Neuronal stem cell (in vitro differentiated cells): ENCODE measurements at regions not wholly inside any gene's neighbourhood (a gene's known extent, or its start where the extent isn't known, plus 50 kb on each side); places are given as distances from the start of the nearest gene placed in this dataset.
A peak's percentile ranks its signal among the peaks of the same experiment; 100 is the strongest.
"Not testable (repeated sequence)": the region's sequence is repeated elsewhere in the genome, so short reads cannot be mapped to it uniquely, and the experiment has no call there.

Experiments used
- DNase-seq: peaks from one replicate; pipeline ENCODE4 v3.0.0-alpha.2; 2013; ENCODE audit warnings: low spot score
- H2AFZ ChIP-seq: one replicate; pipeline ENCODE4 v1.6.1; 2013; ENCODE audit warnings: mild to moderate bottlenecking, low read length, inconsistent platforms
- H2AK5ac ChIP-seq: 2 replicates; pipeline ENCODE4 v1.6.1; 2013; ENCODE audit warnings: low read depth, mild to moderate bottlenecking, inconsistent platforms, low read length, moderate library complexity, mixed read lengths
- H2BK120ac ChIP-seq: 2 replicates; pipeline ENCODE4 v1.6.1; 2013; ENCODE audit warnings: low read depth, mild to moderate bottlenecking, inconsistent platforms, low read length, moderate library complexity, mixed read lengths
- H2BK12ac ChIP-seq: one replicate; pipeline ENCODE4 v1.6.1; 2013; ENCODE audit warnings: low read length, inconsistent platforms
- H2BK15ac ChIP-seq: 2 replicates; pipeline ENCODE4 v1.6.1; 2013; ENCODE audit warnings: mild to moderate bottlenecking, low read length, inconsistent platforms, mixed read lengths
- H2BK5ac ChIP-seq: one replicate; pipeline ENCODE4 v1.6.1; 2013; ENCODE audit warnings: inconsistent platforms, mild to moderate bottlenecking, low read length, moderate library complexity
- H3K14ac ChIP-seq: one replicate; pipeline ENCODE4 v1.6.1; 2013; ENCODE audit warnings: low read length, inconsistent platforms
- H3K18ac ChIP-seq: 2 replicates; pipeline ENCODE4 v1.6.1; 2013; ENCODE audit warnings: low read length, inconsistent platforms
- H3K23ac ChIP-seq: 2 replicates; pipeline ENCODE4 v1.6.1; 2013; ENCODE audit warnings: low read depth, mild to moderate bottlenecking, mixed read lengths, low read length, inconsistent platforms; ENCODE audit not compliant: poor library complexity
- H3K27ac ChIP-seq: replicated peaks from 3 replicates; pipeline ENCODE4 v1.5.1; 2013; ENCODE audit warnings: low read length, inconsistent platforms
- H3K27me3 ChIP-seq, 3 experiments: 2 replicates each; pipeline ENCODE4 v1.6.1; 2013; ENCODE audit warnings: low read length in 3 of 3, mild to moderate bottlenecking in 2 of 3, inconsistent platforms in 1 of 3, low read depth in 1 of 3, mixed read lengths in 1 of 3, moderate library complexity in 1 of 3; ENCODE audit not compliant: control insufficient read depth in 3 of 3, insufficient read depth in 3 of 3
- H3K36me3 ChIP-seq, 2 donors: replicated peaks in 1 of 2; 2 replicates each; pipeline ENCODE4 v1.6.1; 2013; ENCODE audit warnings: low read length in 2 of 2; ENCODE audit not compliant: control insufficient read depth in 2 of 2, insufficient read depth in 2 of 2
- H3K4ac ChIP-seq: 2 replicates; pipeline ENCODE4 v1.6.1; 2013; ENCODE audit warnings: inconsistent platforms, mild to moderate bottlenecking, low read length, moderate library complexity
- H3K4me1 ChIP-seq, 2 donors: 1 replicate in 1 of 2; 2 replicates in 1 of 2; pipeline ENCODE4 v1.6.1; 2013; ENCODE audit warnings: low read length in 2 of 2, low read depth in 1 of 2; ENCODE audit not compliant: control insufficient read depth in 2 of 2, insufficient read depth in 1 of 2
- H3K4me2 ChIP-seq: one replicate; pipeline ENCODE4 v1.6.1; 2013; ENCODE audit warnings: mild to moderate bottlenecking, low read length, inconsistent platforms; ENCODE audit not compliant: insufficient read depth, poor library complexity, severe bottlenecking
- H3K4me3 ChIP-seq, 2 donors: 2 replicates each; pipeline ENCODE4 v1.5.1; 2013; ENCODE audit warnings: low read length in 2 of 2, mild to moderate bottlenecking in 2 of 2, inconsistent platforms in 1 of 2, moderate library complexity in 1 of 2
- H3K79me1 ChIP-seq: one replicate; pipeline ENCODE4 v1.6.1; 2013; ENCODE audit warnings: low read depth, mild to moderate bottlenecking, inconsistent platforms, low read length, moderate library complexity
- H3K9ac ChIP-seq: one replicate; pipeline ENCODE4 v1.6.1; 2013; ENCODE audit warnings: mild to moderate bottlenecking, low read depth, low read length, inconsistent platforms; ENCODE audit not compliant: poor library complexity
- H3K9me3 ChIP-seq, 2 donors: replicated peaks in 1 of 2; 2 replicates each; pipeline versions ENCODE3 to v1.6.1; 2013; ENCODE audit warnings: low read length in 2 of 2, mild to moderate bottlenecking in 2 of 2, inconsistent platforms in 1 of 2, low read depth in 1 of 2, mixed read lengths in 1 of 2, moderate library complexity in 1 of 2; ENCODE audit not compliant: control insufficient read depth in 2 of 2, insufficient read depth in 1 of 2
- H4K8ac ChIP-seq: one replicate; pipeline ENCODE4 v1.6.1; 2013; ENCODE audit warnings: low read depth, mild to moderate bottlenecking, inconsistent platforms, low read length, moderate library complexity
- H4K91ac ChIP-seq: one replicate; pipeline ENCODE4 v1.6.1; 2013; ENCODE audit warnings: low read length, low read depth, mild to moderate bottlenecking, inconsistent platforms; ENCODE audit not compliant: poor library complexity
- WGBS, 2 donors: extraction: QIAGEN DNeasy Blood & Tissue Kit; methylation state at CpG; one replicate each; pipeline ENCODE4 v1.1.7; 2013; ENCODE audit warnings: missing lambda C conversion rate in 2 of 2, mixed read lengths in 1 of 2; ENCODE audit not compliant: insufficient read length in 2 of 2, insufficient replicate concordance in 1 of 2; ENCODE audit errors: extremely low coverage in 2 of 2; 5-methylcytosine and 5-hydroxymethylcytosine counted together

DNA sequence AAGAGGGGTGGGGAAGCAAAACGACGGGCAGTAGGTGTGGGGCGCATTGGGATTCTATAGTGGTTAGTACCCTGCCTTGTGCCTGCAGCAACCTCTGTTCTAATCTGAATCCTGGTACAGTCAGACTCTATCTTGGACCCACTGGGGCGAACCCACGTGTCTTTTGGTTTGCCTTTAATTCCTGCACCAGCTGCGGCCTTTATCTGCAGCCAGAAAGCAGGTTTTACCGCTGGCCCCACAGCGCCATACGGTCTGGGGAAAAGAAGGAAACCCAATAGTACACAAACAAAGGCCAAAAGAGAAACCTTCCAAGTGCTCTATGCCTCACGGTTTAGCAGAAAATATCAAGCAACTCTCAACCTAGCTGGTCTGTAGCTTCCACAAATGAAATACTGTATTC lies 118.2 kb downstream of the PPIAL4A start:
- not testable (repeated sequence) for DNase-seq, H3K23ac ChIP-seq

DNA sequence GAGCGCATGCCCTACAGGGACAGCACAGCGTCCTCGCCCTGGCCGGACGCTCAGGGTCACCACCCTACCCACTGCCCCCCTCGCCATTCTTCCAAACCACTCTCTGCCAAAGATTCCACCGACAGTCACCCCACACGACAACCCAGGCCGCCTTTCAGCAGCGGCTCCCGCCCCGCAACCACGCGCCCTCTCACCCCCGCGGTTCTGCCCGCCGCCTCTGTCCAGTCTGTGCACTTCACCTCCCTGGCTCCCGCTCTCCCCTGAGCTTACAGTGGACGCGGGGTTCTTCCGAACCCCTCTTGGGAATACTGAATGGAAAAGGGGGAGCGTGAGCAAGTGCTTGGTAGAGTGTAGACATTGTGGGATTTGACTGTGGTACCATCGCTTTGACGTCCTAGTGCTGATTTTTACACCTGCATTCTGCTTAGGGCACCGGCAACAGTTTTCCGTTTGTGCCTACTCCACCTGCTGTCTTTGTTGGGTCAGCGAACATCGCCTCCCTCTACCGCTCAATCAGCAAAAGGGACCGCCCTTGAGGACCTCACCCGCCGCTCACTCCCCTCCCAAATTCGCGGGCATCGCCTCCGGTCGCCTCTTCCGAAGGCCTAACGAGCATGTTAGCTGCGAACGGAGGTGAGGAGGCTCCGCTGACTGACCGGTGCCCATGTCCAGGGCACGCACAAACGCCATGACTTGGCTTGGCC lies 119.1 kb downstream of the PPIAL4A start:
- H4K91ac ChIP-seq, H3K36me3 ChIP-seq, H3K27ac ChIP-seq, H2AK5ac ChIP-seq, H2BK15ac ChIP-seq, H3K4me1 ChIP-seq, DNase-seq, H3K9me3 ChIP-seq, H3K79me1 ChIP-seq, H2AFZ ChIP-seq, H2BK120ac ChIP-seq, H3K9ac ChIP-seq, H3K14ac ChIP-seq, H2BK12ac ChIP-seq, H3K23ac ChIP-seq, H4K8ac ChIP-seq, H2BK5ac ChIP-seq, H3K18ac ChIP-seq, H3K4ac ChIP-seq: not testable (repeated sequence)
- no CpG with 5 or more reads among the region's 46 CpGs for WGBS, 2 donors
- Histone ChIP-seq H3K4me3 (peak overlapping the region in 1 of 2 donors; percentile 62), H3K27me3 (peaks cover 0 to 14% (median 0%) of the 10 kb centered on the region in 3 experiments), H3K4me2 (peak overlapping the region; percentile 33)

More for the DNA sequence above, 118.2 kb downstream of the PPIAL4A start:
- not testable (repeated sequence) for H3K79me1 ChIP-seq, H2BK5ac ChIP-seq, H3K14ac ChIP-seq, H2BK12ac ChIP-seq, H3K18ac ChIP-seq, H2BK15ac ChIP-seq, H4K91ac ChIP-seq, H3K4me1 ChIP-seq, H3K4me3 ChIP-seq, H3K9ac ChIP-seq, H3K9me3 ChIP-seq, H2BK120ac ChIP-seq, H3K36me3 ChIP-seq, H2AFZ ChIP-seq, H2AK5ac ChIP-seq, H3K4ac ChIP-seq, H4K8ac ChIP-seq, H3K27ac ChIP-seq
- Histone ChIP-seq H3K27me3 (peaks cover 0 to 14% (median 0%) of the 10 kb centered on the region in 3 experiments), H3K4me2 (peak overlapping the region; percentile 18)
- WGBS, 2 donors, result no CpG with 5 or more reads among the region's 10 CpGs

GRCh38 chr1:121009216-121010057 lies 119.9 kb downstream of the PPIAL4A start:
- not testable (repeated sequence) for H3K18ac ChIP-seq, H3K36me3 ChIP-seq, H3K4me1 ChIP-seq, DNase-seq, H3K27ac ChIP-seq, H4K8ac ChIP-seq, H4K91ac ChIP-seq, H3K9ac ChIP-seq, H3K14ac ChIP-seq, H2BK15ac ChIP-seq, H2BK5ac ChIP-seq, H2BK120ac ChIP-seq, H2AK5ac ChIP-seq, H2BK12ac ChIP-seq, H3K79me1 ChIP-seq, H3K23ac ChIP-seq, H2AFZ ChIP-seq, H3K4ac ChIP-seq, H3K9me3 ChIP-seq
- H3K4me2 ChIP-seq, result peak overlapping the region; percentile 40
- WGBS, 2 donors, result no CpG with 5 or more reads among the region's 59 CpGs
- peak overlapping the region in 1 of 2 donors; percentile 75 for H3K4me3 ChIP-seq
- H3K27me3 ChIP-seq, result peaks cover 0 to 14% (median 0%) of the 10 kb centered on the region in 3 experiments

- H2AK5ac ChIP-seq, H3K4ac ChIP-seq, H4K91ac ChIP-seq, DNase-seq, H3K36me3 ChIP-seq, H3K23ac ChIP-seq, H2AFZ ChIP-seq, H3K9me3 ChIP-seq, H2BK15ac ChIP-seq, H3K79me1 ChIP-seq, H2BK5ac ChIP-seq, H4K8ac ChIP-seq, H3K14ac ChIP-seq, H3K9ac ChIP-seq, H2BK120ac ChIP-seq, H3K4me3 ChIP-seq, H3K4me2 ChIP-seq, H3K4me1 ChIP-seq, H2BK12ac ChIP-seq, H3K27ac ChIP-seq, H3K18ac ChIP-seq: not testable (repeated sequence)
- no CpG with 5 or more reads among the region's 22 CpGs for WGBS, 2 donors
- H3K27me3 ChIP-seq, result peaks cover 0 to 14% (median 0%) of the 10 kb centered on the region in 3 experiments
Observed at GRCh38 chr1:121010141-121010540, 120.6 kb downstream of the PPIAL4A start.
